RCC 7860 (cell line): ENCODE measurements at regions not wholly inside any gene's neighbourhood (a gene's known extent, or its start where the extent isn't known, plus 50 kb on each side); places are given as distances from the start of the nearest gene placed in this dataset.
"Not testable (repeated sequence)": the region's sequence is repeated elsewhere in the genome, so short reads cannot be mapped to it uniquely, and the experiment has no call there.

Experiments used
- DNase-seq: peaks from one replicate; pipeline ENCODE4 v3.0.0-alpha.2; 2015; ENCODE audit warnings: low spot score
- FAIRE-seq: peaks from 2 replicates; lab custom pipeline; 2012; peaks lifted over from hg19 to GRCh38; lab: Jason Lieb, UNC

DNA sequence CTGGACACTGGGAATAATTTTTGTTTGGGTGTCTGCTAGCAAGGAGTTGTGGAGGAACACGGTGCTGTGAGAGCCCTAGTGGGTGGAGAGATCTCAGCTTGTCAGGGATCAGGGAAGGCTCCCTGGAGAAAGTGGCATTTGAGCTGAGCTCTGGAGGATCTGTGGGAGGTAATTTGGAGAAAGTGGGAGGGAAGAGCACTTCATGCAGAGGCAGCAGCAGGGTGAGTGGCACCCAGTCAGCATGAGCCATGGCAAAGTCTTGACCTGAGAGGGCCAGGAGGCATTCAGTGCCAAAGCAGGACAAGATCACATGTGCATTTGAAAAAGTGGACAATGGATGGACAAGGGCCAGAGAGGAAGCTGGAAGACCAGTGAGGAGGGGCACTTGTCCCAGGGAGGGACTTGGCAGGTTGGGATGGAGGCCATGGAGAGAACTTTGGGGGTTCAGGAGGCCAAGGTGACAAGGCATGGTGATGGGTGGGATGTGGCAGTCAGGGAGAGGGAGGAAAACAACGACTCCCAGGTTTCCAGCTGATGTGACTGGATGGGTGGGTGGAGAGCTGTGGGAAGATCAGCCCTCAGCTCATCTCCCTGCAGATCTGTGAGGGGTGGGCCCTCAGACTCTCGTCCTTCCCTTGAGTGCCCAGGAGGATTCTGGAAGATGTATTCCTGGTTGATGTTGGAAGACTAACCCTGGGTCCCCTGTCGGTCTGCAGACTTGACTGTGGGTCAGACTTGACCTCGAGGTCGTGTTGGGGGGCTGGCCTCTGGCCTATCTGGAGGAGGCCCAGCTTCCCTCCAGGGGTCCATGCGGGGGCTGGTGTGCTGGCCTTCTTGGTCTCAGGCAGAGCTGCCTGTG, 68.9 kb upstream of the PITX1 start:
- FAIRE-seq, result no peak
- no peak for DNase-seq

DNA sequence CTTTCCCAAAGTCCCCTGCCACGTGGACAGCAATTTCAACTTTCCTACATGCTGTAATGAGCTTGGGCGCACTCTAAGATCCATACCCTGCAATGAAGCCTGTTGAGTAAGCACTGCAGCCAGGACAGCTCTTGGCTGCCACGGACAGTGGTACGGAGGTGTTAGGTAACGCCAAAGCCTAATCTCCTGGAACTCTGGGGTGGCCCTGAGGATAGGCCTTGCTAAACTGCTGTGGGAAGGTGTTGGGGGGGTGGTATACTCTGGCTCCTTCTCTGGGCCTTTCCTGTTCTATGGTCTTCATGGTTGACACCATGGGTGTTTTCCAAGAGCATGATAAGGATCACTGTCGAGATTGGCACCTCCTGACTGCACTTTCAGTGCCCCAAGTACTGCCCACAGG, 66.4 kb upstream of the PITX1 start:
- no peak for DNase-seq
- no peak for FAIRE-seq

DNA sequence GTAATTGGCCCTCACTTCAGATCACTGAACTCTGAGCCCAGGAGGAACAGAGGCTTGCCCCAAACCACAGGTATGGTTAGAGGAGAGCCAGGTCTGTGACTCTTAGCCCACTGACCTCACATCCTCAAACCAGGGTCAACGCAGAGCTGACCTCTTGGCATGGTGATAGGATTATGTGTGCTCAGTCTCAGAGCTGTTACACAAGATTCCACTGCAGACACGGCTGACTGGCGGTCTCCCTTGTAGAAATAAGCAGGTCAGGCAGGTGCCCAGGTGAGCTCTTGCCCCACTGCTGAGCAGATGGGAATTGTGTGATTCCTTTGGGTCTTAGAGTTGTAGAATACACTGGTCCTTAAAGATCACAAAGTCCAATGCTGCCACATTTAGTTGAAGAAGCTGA, 66.0 kb upstream of the PITX1 start:
- no peak for DNase-seq
- FAIRE-seq, result no peak

DNA sequence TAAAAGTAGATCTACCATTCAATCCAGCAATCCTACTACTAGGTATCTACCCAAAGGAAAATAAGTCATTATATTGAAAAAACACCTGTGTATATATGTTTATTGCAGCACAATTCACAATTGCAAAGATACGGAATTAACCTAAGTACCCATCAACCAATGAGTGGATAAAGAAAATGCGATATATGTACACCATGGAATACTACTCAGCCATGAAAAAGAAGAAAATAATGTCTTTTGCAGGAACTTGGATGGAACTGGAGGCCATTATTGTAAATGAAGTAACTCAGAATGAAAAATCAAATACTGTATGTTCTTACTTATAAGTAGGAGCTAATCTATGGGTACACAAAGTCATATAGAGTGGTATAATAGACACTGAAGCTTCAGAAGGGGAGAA, 63.4 kb upstream of the PITX1 start:
- DNase-seq (no peak), FAIRE-seq (no peak)

DNA sequence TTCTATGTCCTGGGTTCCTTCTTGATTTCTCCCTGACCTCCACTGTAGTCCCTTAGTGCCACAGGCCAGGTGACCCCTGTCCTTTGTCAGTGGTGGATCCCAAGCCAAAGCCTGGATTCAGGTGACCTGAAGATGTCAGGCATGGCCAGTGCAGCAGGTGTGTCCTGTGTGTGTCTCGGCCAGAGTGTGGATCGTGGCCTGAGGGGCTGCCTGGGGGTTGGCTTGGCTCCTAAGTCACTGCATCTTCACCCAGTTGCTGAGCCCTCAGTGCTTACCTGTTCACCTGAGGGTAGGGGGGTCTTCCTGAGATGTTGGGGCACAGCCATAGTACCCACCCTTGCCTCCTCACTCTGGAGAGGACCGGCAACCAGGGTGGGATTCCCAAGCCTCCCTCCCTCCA, 61.8 kb upstream of the PITX1 start:
- FAIRE-seq (no peak), DNase-seq (no peak)

DNA sequence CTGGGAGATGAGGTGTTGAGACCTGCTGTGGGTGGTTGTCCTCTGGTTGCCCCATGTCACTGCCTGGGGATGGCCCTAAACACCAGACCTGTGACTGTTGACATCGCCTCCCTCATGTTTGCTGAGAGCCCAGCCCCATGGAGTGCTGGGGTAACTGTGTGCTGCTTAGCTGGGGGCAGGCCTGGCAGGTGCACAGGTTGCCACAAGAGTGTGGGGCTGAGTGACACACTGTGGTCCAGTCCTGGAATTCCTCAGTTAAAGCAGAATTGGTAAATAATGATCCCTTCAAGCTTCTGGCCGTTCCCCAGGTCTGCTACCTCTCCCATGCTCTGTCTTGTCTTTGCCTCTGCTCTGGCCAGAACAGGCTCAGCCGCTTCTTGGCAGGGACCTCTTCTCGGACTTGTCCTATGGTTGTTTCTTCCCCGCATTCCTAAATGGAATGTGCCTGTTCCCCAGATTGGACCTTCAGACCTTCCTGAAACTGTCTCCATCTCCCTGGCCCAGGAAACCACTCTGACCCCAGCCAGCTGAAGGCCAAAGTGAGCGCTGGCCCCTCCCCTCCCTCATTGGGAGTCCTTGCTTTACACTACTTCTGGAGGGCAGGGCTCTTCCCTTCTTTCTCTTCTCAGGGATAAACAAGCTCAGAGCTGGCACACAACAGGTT, 61.2 kb upstream of the PITX1 start:
- no peak for DNase-seq
- FAIRE-seq, result no peak

DNA sequence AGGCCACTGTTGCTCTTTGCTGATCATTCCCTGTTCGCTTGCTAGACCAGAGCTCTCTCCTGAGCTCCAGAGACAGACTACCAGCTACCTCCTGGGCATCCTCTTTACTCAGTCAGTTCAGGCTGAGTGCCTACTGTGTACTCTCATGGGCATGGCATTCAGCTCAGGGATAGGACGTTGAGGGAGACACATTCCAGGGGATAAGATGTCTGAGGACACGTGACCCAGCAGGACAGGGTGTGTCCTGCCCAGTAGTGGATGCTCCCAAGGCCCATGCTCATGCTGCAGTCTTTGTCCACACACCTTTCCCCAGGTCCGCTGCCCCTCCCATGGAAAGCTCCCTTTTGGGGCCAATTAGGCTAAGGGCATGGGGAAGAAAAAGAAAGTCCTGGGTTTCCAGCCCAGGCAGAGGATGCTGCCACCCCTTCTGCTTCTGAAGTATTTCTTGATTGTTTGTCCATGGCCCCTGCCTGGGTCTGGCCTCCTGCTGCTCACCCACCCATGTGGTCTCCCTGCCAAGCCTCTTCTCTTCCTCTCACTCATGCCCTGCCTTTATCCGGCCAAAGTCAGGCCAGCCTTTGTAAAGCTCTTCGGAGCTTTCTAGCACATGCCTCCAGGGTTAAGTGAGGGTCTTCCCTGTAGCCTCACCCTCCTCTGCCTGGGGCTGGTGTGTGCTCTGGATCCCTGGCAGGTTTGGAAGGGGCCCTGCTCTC, 60.5 kb upstream of the PITX1 start:
- DNase-seq, result no peak
- no peak for FAIRE-seq

DNA sequence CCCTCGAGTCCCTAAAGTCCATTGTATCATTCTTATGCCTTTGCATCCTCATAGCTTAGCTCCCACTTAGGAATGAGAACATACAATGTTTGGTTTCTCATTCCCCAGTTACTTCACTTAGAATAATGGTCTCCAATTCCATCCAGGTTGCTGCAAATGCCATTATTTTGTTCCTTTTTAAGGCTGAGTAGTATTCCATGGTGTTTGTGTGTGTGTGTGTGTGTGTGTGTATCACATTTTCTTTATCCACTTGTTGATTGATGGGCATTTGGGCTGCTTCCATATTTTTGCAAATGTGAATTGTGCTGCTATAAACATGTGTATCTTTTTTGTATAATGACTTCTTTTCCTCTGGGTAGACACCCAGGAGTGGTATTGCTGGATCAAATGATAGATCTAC, 59.5 kb upstream of the PITX1 start:
- DNase-seq, FAIRE-seq: not testable (repeated sequence)

DNA sequence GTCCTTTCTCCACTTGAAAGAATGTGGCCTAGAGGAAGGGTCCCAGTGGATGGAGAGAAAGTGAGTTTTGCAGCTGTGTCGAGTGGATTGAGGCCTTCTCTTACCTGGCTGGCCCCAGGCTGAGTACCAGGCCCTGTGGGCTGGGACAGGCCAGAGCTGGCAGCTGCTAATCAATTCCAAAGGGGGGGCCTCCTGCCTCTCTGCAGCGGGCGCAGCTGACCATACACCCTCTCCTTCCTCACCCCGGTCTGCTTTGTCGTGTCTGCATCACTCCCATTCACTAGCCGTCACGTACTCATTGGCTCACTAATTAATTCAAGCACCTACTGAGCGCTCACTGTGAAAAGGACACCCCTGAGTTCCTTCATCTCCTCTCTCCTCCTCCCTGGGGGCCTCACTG, 58.4 kb upstream of the PITX1 start:
- FAIRE-seq, result no peak
- no peak for DNase-seq

DNA sequence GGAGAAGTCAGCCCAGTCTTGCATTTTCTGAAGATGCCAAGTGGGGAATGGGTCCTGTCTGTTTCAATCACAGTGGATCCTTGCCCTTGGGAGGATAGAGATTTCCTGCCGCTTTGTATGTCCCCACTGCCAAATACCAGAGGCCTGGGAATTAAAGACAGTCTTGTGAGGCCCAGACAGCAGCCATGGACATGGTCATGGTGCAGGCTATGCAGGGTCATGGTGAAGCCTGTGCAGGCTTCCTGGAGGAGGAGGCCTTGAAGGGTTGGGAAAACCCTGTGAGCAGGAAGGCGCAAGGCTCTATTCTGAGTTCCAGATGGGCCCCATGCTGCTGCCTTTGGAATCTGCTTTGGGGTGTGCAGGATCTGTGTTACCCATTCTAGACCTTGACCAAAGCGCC, 57.3 kb upstream of the PITX1 start:
- no peak for FAIRE-seq

DNA sequence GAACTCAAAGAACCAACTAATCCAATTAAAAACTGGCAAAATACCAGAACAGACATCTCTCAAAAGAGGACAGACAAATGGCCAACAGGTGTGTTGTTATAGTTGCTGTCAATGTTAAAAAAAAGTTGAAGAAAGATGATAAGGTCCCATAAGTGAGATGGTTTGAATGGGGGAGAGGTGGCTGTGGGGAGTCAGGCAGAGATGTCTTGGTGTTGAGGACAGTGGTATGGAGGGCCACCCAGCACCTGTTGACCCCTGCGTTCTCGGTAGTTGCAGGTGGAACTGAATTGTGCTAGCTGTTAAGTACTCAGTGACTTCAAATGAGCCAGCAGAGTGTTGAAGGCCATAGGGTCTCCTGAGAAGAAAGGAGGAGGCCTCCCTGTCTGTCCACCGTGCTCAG, 55.9 kb upstream of the PITX1 start:
- FAIRE-seq, result no peak
- no peak for DNase-seq

More for the DNA sequence above, 57.3 kb upstream of the PITX1 start:
- DNase-seq, result no peak

DNA sequence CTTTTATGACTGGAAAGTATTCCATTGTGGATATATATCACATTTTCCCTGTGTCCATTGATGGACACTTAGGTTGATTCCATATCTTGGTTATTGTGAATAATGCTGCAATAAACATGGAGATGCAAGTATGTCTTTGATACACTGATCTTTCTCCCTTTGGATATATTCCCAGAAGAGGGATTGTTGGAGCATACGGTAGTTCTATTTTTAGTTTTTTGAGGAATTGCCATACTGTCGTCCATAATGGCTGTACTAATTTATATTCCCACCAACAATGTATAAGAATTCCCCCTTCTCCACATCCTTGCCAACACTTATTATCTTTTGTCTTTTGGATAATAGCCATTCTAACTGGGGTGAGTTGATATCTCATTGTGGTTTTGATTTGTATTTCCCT, 54.9 kb upstream of the PITX1 start:
- no peak for FAIRE-seq
- DNase-seq, result no peak

DNA sequence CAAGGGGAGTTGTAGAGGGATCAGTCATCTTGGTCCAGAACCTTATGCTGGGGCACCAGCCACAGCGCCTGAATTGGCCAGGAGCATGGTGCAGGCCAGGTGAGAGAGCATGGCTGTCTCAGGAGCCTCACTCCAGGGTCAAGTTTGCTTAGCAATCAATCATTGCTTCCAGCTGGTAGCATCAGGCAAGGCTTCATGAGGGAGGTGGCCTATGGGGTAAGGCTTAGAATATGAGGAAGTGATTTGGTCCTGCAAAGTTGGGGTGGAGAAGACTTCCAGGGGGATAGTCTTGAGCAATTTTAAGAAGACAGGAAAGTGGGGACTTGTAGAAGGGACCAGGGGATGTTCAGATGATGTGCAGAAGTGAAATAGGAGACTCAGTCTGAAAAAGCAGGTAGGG, 53.9 kb upstream of the PITX1 start:
- DNase-seq, result no peak
- FAIRE-seq, result no peak

DNA sequence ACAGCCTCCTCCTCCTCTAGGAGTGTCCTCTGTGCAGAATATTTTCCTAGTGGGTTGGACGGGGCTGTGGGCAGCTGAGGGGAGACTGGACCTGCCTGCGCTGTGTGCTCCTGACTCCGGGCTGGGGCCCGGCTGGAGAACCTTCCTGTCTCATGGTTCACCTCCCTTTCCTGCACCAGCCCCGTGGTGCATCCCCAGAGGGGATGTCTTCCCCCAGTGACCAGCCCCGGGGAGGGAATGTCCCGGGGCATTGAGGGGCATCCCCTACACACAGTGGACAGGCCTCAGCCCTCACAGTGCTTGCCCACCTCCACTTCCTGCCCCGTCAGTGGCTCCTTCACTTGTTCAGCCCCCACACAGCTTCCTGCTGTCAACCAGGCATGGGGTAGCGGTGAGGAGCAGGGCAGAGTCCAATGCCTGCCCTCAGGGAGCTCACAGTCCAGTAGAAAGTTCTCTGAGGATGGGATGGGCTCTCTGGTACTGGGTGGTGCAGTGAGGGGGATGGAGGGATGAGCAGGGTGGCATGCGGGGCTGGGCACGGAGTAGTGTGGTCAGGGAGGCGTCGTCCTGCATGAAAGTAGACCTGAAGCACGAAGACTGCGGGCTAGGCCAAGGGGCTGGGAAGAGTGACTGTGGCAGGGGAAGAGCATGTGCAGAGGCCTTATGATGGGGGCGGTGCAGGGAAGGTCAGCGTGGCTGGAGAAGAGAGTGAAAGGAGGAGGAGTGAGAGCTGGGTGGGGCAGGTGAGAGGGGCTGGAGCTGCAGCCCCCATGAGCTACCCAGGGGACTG, 52.1 kb upstream of the PITX1 start:
- no peak for FAIRE-seq

DNA sequence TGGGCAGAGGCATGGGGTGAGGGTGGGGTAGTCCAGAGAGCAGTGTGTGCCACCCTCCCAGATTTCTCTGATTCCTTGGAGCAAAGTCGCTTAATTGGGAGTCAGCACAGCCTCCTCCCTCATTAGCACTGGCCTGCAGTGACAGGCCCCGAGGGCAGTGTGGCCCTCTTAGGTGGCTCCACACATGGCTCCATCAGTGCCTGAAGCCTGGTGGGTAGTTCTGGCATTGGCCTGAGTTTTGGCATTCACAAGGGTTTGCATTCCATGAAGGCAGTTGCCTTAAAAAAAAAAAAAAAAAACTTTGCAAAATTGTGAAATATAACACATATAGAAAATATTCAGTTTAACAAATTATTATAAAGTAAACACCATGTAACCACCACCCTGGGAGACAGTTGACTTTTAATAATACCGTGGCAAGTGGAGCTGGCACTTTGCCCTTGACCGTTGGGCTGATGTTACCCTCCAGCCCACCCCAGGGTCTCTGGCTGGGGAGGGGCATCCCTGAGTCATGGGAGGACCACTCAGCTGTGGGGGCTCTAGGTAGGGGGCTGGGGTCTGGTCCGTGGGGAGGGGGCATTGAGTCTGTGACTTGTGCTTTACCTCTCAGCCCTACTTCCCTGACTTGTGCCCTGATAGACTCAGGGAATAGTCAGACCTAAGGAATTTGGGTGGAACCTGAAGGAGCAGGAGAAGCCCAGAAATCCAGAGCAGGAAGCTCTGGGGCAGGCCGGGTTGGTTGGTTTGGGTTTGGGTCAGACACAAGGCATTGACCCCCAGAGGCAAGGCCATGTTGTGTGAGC, 51.3 kb upstream of the PITX1 start:
- FAIRE-seq (no peak), DNase-seq (no peak)

More for the DNA sequence above, 52.1 kb upstream of the PITX1 start:
- DNase-seq, result no peak
